Stimulated activated CD4-positive, alpha-beta T cell treated with anti-CD3 and anti-CD28 coated beads, Interleukin-4, amount 100 ng/mL, for 24 hours (primary cell): ENCODE measurements at regions not wholly inside any gene's neighbourhood (a gene's known extent, or its start where the extent isn't known, plus 50 kb on each side); places are given as distances from the start of the nearest gene placed in this dataset.

Experiments used
- DNase-seq: peaks from one replicate; pipeline ENCODE4 v3.0.0-alpha.2; 2020

DNA sequence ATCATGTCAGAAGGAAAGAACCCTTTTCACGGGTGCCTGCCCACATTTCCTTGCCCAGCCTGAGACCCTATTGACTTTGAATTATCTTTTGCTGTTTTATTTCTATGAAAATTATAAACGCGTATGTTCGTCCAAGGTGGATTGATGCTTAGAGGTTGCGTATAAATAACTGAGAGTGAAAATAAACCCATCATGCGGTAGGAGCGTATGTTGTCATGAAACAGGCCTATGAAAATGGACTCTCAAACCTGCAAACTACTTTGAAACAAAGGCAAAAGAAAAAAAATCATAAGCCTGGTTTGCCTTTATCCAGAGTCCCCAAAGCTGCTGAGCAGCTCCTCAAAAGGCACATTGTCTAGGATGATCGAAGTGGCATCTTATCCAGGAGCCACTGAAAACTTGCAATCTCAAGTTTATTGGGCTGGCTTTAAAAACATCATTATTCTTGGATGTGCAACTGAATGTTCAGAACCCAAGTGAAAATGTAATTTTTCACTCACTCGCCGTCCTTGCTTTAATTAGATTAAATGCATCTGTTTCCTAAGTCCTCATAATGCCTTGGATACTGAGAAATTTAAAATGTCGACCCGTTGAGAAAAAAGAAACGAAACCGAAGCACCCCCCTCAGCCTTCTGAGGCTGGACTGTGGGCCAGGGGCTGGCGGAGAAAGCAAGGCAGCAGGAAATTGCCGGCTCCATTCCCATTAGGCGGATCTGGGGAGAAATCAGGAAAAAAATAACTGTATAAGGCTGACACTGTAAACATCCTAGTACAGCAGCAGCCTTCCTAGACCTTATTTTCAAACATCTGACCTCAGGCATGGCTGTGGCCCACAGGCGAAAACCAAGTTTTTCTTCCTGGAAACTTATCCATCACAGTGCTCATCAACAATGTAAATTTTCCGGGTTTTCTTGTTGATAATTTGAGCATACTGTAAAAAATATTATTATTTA, 82.9 kb upstream of the PPARA start:
- no peak for DNase-seq

DNA sequence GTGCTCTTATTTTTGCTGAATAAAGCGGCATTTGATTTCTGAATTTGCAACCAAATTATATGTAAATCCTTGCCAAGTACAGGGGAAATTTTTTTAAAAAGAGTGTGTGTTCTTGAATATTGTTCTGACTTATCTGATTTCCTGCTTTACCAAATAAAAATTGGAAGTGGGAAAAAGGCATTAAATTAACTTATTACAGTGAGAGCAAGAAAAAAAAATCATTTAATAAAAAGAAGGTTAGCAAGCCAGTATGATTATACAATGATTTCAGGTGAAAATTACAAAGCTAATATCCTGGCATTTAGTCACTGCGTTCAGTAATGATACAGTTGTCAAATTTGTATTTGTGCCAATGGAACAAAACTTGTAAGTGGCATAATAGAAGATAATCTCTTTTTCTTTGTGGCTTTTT, 82.1 kb upstream of the PPARA start:
- no peak for DNase-seq

- no peak for DNase-seq
These were observed 81.5 kb upstream of the PPARA start for GRCh38 chr22:46068593-46069491.

- DNase-seq = peak; percentile 54
These were observed 80.7 kb upstream of the PPARA start for GRCh38 chr22:46069521-46070214.

DNA sequence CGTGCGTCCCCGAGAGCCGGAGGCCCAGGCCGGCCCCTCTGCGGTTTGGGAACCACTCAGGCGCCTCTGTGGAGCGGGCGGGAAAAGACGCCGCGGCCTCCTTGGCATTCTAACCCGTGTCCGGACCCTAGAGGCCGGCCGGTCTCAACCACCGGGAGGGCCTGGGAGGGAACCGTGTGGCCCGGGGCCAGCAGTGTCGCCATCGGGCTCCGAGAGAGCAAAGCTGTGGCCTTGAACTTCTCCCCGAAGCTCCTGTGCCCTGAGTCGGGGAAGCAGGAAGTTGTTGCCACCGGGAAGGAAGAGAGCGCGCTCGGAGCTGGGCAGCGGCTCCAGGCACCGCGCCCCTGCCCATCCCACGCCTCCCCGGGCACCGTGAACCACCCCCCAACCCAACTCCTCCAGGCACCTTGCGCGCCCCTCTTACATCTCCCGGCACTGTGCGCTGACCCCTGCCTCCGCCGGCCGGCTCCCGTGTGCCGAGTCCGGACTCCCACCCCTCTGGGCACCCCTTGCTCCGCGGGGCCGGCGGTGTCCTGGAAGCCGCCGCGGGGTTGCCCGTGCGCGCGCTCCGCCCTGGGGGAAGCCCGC, 80.0 kb upstream of the PPARA start:
- DNase-seq = peak; percentile 35

DNA sequence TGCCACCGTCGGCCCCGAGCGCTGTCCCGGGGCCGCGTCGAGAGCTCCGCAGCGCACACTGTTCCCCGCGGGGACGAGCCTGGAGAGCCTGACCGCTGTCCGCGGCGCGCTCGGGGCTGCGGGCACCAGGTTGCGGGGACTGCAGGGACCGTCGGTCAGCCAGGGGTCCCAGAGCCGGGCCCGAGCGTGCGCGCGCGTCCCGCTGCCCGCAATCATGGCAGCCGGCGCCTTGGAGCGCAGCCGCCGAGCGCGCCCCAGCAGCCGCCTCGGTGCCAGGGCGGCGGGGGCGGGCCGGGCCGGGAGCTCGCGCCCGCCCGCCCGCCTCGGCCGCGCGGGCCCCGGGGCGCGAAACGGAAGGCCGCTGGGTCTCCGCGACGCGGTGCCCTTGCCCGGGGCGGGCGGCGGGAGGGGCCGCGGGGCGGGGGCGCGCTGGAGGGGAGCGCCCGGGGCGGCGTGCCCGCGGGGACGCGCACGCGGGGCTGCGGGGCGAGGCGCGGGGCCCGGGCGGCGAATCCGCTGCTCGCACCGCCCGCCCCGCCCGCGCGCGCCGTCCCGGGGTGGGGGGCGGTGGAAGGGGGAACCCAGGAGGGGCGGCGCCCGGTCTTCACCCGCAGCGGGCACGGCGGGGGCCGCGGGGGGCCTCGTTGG, 79.4 kb upstream of the PPARA start:
- DNase-seq = peak; percentile 51

DNA sequence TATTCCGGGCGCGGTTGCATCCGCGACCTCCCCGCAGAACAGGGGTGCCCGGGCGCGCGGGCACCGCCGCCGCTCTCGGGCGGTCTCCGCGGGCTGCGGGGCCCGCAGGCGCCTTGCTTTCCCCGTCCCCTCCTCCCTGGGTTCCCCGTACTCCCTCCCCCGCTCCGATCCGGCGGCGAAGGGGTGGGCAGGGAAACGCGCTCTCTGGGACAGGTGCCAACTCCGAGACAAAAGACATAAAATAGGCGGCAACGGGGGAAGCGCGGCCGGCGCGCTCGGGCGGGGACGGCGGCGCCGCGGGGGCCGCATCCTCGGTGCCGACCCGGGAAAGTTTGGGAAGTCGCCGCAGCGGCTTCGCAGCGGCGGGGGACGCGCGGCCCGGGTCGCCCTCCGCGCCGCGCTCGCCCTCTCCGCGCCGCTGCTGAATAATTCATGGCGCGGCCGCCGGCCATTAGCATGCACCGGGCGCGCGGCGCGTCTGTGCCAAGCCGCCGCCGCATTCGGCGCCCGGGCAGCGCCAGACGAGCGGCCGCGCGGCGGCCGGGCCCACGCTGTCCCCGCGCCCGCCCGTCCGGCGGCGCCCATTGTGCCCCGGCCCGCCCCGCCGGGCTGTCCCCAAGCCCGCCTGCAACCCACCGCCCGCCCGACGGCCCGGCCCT, 78.7 kb upstream of the PPARA start:
- peak; percentile 74 for DNase-seq

DNA sequence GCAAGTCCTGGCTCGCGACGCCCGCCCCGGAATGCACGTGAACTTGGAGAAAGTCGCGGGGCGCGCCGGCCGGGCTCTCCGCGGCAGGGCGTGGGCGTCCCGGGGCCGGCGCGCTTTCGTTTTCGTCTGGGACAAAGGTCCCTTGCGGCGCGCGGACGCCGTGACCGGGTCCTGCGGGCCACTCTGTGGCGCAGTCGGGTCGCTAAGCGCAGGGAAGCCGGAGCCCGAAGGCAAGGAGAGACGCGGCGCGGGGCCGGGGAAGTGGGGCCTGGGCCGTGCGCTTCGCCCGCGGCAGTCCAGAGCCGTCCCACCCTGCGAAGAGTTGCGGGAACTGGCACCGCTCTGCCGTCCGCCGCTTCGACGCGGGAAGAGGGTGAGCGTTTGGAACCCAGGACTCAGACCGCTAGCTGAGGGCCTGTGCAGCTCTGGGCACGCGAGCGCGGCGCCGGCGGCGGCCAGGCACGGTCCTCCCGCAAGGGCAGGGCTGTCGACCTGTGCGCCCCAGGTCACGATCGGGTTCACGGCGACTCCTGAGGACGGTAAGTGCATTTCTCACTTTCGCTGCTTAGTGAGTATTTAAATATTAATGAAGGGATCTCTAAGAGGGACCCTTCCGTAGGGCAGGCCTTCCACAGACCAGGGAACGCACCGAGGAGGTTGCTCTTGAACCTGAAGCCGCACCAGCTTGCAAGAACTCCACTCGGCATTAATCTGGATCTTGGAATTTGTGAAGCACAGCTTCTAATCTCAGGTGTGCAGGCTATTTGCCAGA, 78.0 kb upstream of the PPARA start:
- DNase-seq = peak; percentile 53

DNA sequence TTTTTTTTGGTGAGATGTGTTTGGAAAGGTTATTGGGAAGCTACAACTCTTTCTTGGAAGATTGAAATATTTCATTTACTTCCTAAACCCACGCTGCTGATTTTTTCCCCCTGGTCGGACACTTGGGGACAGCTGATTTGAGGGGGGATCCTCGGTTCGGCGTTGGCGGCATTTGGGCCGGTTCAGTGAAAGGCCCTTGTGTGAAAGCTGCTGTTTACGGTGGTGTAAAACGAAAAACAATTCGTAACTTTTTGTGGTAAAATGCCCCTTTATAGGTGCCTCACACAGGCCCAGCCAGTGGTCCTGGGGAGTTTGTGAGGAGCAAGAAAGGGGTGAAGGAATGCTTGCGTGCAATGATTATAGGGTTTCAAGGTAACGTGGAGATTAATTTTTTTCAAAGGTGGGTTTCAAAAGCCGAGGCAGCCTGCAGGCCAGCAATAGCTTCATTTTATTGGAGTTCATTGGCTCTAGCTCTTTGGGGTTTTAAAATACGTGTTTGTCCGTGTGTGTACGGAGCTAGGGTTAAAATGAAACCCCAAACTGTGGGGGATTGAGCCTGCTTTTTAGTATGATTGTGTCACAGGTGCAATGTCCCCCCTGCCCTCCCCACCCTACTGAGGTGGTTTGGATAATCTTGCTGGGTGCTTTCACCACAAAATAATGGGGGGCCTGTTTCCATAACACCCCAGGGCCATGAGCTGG, 77.2 kb upstream of the PPARA start:
- no peak for DNase-seq

DNA sequence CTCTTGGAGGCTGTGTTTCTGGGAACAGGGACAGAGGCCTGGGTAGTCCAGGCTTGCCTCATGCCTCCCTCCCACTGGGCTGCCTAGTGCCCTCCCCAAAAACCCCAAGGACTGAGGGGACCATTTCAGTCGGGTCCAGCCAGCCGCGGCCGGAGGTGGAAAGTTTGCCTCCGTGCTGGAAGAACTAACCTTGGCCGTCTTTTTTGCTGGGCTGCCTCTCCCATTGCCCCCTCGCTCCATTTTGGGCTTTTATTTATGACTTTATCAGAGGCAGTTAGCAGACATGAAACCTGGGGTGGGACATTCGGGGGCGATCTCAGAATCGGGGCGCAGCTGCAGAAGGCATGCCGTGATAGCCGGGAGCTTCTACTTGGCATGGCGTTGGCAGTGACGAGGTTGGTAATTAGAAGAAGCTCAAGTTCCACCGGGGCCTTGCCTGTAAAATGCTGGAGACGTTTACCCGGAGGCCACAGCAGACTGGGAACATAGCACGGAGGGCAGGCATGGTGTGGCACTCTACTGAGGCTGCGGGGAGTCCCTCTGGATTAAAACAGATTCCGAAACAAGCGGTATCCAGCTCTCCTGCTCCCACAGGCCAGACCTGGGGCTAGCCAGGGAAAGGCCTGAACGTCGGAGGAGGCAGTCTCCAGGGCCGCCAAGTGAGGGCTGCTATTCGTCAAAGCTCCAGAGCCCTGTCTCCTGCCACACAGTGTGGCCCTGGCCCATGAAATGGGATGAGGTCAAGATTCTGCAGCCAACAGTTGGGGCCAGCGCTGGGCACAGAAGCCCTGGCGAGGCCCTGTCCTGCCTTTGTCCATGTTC, 76.4 kb upstream of the PPARA start:
- no peak for DNase-seq

GRCh38 chr22:46074771-46075551, 75.4 kb upstream of the PPARA start:
- no peak for DNase-seq

- DNase-seq = no peak
These were observed 74.4 kb upstream of the PPARA start for GRCh38 chr22:46075764-46076531.

- no peak for DNase-seq
These were observed 73.5 kb upstream of the PPARA start for GRCh38 chr22:46076651-46077339.

GRCh38 chr22:46077669-46078099, 72.6 kb upstream of the PPARA start:
- no peak for DNase-seq

DNA sequence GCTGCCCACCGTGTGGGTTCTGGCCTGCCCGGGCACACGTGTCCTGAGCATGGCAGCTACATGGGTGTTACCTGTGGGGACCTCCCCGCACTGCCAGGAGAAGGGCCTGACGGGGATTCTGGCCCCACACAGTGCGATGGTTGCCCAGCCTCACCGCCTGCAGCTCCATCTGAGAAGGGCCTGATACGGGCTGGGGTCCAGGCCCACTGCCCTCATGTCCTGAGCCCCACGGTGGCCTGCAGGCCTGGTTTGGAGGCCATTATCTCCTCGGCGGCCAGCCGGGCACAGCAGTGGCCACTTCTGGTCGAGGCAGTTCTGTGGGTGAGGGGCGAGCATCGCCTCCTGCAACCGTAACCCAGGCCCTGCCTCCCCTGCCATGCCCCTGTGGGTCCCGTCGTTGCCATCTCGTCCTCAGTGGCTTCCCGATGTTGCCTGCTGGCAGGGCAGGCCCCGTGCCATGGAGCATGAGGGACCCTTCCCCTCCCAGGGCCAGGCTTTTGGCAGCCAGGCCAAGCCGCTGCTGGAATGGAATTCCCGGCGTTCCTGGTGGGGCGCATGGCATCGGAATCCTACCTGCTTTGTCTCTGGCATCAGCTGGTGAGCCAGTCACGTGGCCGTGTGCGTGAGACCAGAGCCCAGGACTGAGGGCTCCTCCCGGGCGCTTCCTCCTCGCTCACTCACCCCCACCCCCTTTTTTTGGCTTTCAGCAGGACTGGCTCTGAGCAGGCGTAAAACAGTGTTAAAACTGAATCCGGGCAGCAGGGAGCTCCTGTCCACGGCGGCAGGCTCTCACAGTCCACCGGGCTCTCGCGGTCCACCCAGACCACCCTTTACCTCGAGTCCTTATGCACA, 71.9 kb upstream of the PPARA start:
- DNase-seq = no peak
